Loucy (cell line): ENCODE measurements at regions not wholly inside any gene's neighbourhood (a gene's known extent, or its start where the extent isn't known, plus 50 kb on each side); places are given as distances from the start of the nearest gene placed in this dataset.

ENCODE experiments used
- H2AFZ ChIP-seq: fragments of 200-600 bp; sonication (generic); 2 replicates; pipeline ENCODE4 v1.6.0; 2016; ENCODE audit warnings: antibody characterized with exemption, mild to moderate bottlenecking, low read length, moderate library complexity
- H3F3A ChIP-seq: fragments of 200-600 bp; 2 replicates; pipeline ENCODE4 v1.6.0; 2016; ENCODE audit warnings: antibody characterized with exemption, low read depth, mild to moderate bottlenecking
- H3K27me3 ChIP-seq: fragments of 200-600 bp; sonication (generic); 2 replicates; pipeline ENCODE4 v1.6.1; 2014; ENCODE audit warnings: low read length, mild to moderate bottlenecking; ENCODE audit not compliant: insufficient read depth, poor library complexity, severe bottlenecking
- H3K36me3 ChIP-seq: fragments of 200-600 bp; sonication (generic); 2 replicates; pipeline ENCODE4 v1.6.1; 2016; ENCODE audit warnings: low read length; ENCODE audit not compliant: insufficient read depth
- H3K4me1 ChIP-seq: fragments of 200-600 bp; sonication (generic); 2 replicates; pipeline ENCODE4 v1.5.1; 2014; ENCODE audit warnings: low read length, mild to moderate bottlenecking; ENCODE audit not compliant: insufficient read depth, poor library complexity, severe bottlenecking
- H3K4me2 ChIP-seq: fragments of 200-600 bp; sonication (generic); 2 replicates; pipeline ENCODE4 v1.6.0; 2014; ENCODE audit warnings: antibody characterized with exemption, low read length, low read depth, mild to moderate bottlenecking; ENCODE audit not compliant: poor library complexity, severe bottlenecking
- H3K4me3 ChIP-seq: fragments of 200-600 bp; sonication (generic); 2 replicates; pipeline ENCODE4 v1.5.1; 2014; ENCODE audit warnings: low read length, mild to moderate bottlenecking, mixed read lengths; ENCODE audit not compliant: poor library complexity, severe bottlenecking
- H3K79me2 ChIP-seq: fragments of 200-600 bp; sonication (generic); 2 replicates; pipeline ENCODE4 v1.6.1; 2014; ENCODE audit warnings: low read length; ENCODE audit not compliant: insufficient read depth
- H3K9ac ChIP-seq: fragments of 200-600 bp; sonication (generic); 2 replicates; pipeline ENCODE4 v1.6.0; 2014; ENCODE audit warnings: mild to moderate bottlenecking, low read depth, low read length, moderate library complexity; ENCODE audit not compliant: poor library complexity, severe bottlenecking
- H3K9me2 ChIP-seq: fragments of 200-600 bp; sonication (generic); replicated peaks from 2 replicates; pipeline ENCODE4 v1.6.1; 2016; ENCODE audit warnings: low read depth, low read length, mixed read lengths
- H3K9me3 ChIP-seq: fragments of 200-600 bp; sonication (generic); 2 replicates; pipeline ENCODE4 v1.6.1; 2014; ENCODE audit warnings: mild to moderate bottlenecking, antibody characterized with exemption, low read length, low read depth; ENCODE audit not compliant: insufficient read depth
- H4K20me1 ChIP-seq: fragments of 200-600 bp; sonication (generic); 2 replicates; pipeline ENCODE4 v1.6.0; 2014; ENCODE audit warnings: antibody characterized with exemption, low read length, mild to moderate bottlenecking; ENCODE audit not compliant: insufficient read depth, poor library complexity, severe bottlenecking
- EZH2phosphoT487 ChIP-seq: fragments of 200-600 bp; IDR thresholded peaks from 2 replicates; pipeline ENCODE4 v1.6.1; 2018; ENCODE audit warnings: antibody characterized with exemption, mild to moderate bottlenecking, moderate library complexity, borderline replicate concordance
- TF ChIP-seq, protein P1 (sequence below): fragments of 200-600 bp; sonication (generic); conservative IDR thresholded peaks from 2 replicates; pipeline ENCODE4 v1.5.1; 2014; ENCODE audit warnings: mild to moderate bottlenecking, antibody characterized with exemption, low read length

DNA sequence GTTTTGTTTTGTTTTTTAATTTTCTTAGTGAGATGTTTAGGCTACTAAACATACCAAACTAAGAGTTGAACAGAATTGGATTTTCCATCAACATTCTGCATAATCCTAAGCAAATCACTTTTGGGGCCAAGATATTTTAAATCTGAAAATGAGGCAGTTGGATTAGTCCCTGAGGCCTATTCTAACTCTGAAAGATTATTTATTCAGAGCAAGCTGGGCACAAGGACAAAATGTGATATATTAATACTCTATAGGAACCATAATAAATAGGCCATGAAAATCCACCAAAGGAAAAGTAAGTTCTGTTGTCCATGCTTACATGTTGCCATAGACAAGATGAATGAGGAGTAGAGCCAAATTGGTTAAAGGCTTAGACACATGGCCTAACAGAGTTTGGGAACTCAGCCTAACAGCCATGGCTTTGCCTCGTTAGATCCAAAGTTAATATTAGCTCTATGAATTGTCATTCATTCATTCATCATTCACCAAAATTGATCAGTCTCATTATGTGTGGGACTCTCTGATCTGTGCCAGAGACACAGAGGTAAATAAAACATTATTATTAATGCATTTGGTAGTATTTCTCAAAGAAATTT, 183.5 kb downstream of the SCG2 start:
- no peaks in the 10 kb centered on the region for H3K9me3 ChIP-seq
- H3K4me1 ChIP-seq = no peaks in the 10 kb centered on the region
- no peaks in the 10 kb centered on the region for H3K27me3 ChIP-seq
- no peak for TF ChIP-seq EZH2phosphoT487
- TF ChIP-seq, protein P1, sequence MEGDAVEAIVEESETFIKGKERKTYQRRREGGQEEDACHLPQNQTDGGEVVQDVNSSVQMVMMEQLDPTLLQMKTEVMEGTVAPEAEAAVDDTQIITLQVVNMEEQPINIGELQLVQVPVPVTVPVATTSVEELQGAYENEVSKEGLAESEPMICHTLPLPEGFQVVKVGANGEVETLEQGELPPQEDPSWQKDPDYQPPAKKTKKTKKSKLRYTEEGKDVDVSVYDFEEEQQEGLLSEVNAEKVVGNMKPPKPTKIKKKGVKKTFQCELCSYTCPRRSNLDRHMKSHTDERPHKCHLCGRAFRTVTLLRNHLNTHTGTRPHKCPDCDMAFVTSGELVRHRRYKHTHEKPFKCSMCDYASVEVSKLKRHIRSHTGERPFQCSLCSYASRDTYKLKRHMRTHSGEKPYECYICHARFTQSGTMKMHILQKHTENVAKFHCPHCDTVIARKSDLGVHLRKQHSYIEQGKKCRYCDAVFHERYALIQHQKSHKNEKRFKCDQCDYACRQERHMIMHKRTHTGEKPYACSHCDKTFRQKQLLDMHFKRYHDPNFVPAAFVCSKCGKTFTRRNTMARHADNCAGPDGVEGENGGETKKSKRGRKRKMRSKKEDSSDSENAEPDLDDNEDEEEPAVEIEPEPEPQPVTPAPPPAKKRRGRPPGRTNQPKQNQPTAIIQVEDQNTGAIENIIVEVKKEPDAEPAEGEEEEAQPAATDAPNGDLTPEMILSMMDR = no peak
- no peaks in the 10 kb centered on the region for H3K79me2 ChIP-seq
- no peaks in the 10 kb centered on the region for H3K9me2 ChIP-seq
- H3F3A ChIP-seq = no peaks in the 10 kb centered on the region
- no peaks in the 10 kb centered on the region for H3K36me3 ChIP-seq
- H4K20me1 ChIP-seq = no peaks in the 10 kb centered on the region
- no peak overlapping the region for H2AFZ ChIP-seq
- H3K9ac ChIP-seq = no peak overlapping the region
- no peak overlapping the region for H3K4me2 ChIP-seq
- no peak overlapping the region for H3K4me3 ChIP-seq

DNA sequence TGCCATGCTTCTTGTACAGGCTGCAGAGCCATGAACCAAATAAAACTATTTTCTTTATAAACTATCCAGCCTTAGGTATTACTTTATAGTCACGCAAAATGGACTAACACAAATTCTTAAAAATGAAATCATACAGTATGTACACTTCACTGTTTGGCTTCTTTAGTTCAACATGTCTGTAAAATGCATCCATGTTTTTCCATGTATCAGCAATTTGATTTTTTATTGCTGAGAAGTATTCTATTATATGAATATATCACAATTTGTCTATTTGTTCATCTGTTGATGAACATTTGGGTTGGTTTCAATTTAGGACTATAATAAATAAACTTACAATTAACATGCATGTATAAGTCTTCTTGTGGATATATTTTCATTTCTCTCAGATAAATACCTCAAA, 182.1 kb downstream of the SCG2 start:
- Histone ChIP-seq H3K27me3 (no peaks in the 10 kb centered on the region), H2AFZ (no peak overlapping the region), H3K9me3 (no peaks in the 10 kb centered on the region), H4K20me1 (no peaks in the 10 kb centered on the region), H3K9me2 (no peaks in the 10 kb centered on the region), H3K4me1 (no peaks in the 10 kb centered on the region), H3K79me2 (no peaks in the 10 kb centered on the region), H3K36me3 (no peaks in the 10 kb centered on the region), H3F3A (no peaks in the 10 kb centered on the region), H3K4me2 (no peak overlapping the region), H3K4me3 (no peak overlapping the region), H3K9ac (no peak overlapping the region)
- TF ChIP-seq, protein P1 = no peak
- no peak for TF ChIP-seq EZH2phosphoT487

DNA sequence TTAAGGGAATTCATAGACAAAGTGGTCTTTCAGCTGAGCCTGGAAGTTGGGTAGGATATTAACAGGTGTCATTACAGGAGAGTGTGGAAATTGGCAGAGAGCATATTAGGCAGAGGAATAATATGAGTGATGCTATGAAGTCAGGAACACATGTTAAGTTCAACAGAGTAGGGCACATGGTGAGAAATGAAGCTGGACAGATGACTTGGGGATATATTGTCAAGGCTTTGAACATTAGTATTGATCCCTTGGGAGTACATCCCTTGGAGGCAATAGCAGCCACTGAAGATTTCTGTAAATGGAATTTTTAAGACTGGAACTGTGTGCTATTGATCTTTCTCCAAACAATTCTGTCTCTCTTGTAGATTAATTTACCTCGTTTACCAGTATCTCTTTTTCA, 170.7 kb downstream of the SCG2 start:
- Histone ChIP-seq H3K36me3 (no peaks in the 10 kb centered on the region), H3K9ac (no peak overlapping the region), H3K4me2 (no peak overlapping the region), H3K4me1 (no peaks in the 10 kb centered on the region), H3K27me3 (no peaks in the 10 kb centered on the region), H3F3A (no peaks in the 10 kb centered on the region), H2AFZ (no peak overlapping the region), H3K9me3 (no peaks in the 10 kb centered on the region), H3K9me2 (no peaks in the 10 kb centered on the region), H3K79me2 (no peaks in the 10 kb centered on the region), H4K20me1 (no peaks in the 10 kb centered on the region), H3K4me3 (no peak overlapping the region)
- no peak for TF ChIP-seq EZH2phosphoT487
- TF ChIP-seq, protein P1 = no peak
